ENCODE measurements at regions not wholly inside any gene's neighbourhood (a gene's known extent, or its start where the extent isn't known, plus 50 kb on each side); places are given as distances from the start of the nearest gene placed in this dataset.

- DNase-seq (ENCODE audit: low spot score in 2 of 2), result no peak
- FAIRE-seq, result no peak
These were observed 133.8 kb upstream of the ARHGAP5 start for GRCh38 chr14:31943217-31943799.

DNA sequence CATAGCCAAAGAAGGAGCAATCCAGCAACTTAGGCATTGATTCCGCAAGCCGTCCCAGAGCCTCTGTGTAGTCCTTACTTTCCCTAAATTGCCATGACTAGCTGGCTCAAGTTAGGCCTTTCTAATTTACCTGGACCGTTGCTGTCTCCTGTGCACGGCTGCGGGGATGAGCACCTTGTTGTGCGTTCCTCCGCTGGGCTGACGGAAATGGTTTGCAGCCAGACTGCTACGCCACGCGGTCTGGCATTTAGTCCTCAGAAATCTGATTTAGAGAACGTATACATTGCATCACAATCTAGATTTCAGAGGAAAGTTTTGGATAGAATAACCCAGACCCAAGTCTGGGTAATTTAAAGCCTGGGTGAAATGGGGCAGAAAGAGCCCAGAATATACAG is 133.2 kb upstream of the ARHGAP5 start:
- FAIRE-seq (no peak), DNase-seq (ENCODE audit: low spot score in 2 of 2) (no peak)

DNA sequence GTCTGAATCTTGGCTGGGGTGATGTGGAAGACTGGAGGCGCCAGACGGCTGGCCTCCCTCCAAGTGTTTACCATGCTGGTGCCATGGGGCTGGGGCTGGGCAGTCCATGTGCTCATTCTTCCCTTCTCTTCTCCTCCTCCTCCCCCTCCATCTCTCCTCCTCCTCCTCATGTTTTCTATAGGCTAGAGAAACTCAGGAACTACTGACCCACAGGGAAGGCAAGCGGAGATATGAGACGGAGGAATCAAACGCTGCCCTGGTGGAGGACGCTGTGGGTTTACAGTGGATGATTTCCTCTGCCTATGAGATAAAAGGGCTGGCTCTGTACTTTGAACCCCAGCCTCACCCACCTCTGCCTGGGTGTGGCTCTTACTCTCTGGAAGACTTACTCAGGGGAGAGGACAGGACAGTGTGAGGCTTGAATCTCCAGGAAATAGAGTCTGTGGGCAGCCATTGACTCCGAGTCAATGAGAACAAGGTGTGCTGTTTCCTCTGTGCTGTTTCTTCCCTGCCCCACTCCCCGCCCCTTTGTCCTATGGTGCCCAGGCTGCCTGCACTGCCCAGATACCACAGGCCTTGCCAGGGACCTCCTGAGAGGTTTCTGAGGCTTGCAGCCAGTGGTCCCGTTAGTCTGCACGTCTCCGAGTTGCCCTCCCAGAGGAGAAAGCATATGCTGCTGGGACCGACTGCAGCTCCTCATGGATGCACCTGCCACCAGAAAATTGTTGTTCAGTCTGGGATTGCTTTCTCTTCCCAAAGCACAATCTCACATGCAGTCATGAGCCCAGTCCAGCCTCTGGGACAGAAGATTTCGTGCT is 132.6 kb upstream of the ARHGAP5 start:
- FAIRE-seq (no peak), DNase-seq (ENCODE audit: low spot score in 2 of 2) (no peak)

DNA sequence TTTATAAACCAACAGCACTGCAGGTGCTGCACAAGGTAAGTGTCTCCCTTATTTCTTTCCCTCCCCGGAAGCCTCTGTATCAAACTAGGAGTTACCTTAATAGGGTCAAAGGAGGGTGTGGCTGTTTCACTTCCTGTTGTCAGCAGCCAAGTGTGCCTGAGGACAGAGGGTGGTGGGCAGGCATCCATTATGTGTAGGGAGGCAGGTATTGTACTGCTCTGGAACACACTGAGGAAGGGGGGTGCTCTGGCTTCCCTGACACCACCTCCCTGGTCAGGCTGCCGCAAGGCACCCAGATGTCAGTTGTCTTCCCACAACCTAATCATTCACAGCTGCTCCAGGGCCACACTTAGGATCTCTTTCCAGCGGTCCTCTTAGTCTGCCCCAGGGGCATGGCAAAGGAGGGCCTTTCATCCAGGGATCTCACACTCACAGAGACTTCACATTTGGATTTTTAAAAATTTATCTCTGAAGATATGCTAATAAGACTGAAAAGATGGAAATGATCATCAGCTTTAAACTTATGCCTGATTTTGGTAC is 132.0 kb upstream of the ARHGAP5 start:
- no peak for FAIRE-seq
- no peak for DNase-seq (ENCODE audit: low spot score in 2 of 2)

DNA sequence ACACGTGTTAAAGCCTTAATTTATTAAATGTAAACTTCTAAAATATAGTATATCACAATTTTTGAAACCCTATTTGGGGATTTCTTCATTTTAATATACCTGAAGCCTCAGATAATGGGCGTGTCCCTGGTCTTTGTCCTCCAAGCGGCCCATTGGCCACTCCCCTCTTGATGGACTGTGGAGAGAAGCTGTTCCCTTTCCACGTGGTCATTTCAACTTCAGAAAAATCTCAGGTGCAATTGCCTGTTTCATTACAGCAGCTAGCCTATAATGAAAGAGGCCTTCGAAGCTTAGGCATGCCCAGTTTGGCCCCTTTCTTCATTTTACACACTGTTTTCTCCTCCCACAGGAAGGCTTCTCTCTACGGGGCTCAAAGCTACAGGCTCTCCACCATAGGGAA is 131.4 kb upstream of the ARHGAP5 start:
- no peak for DNase-seq (ENCODE audit: low spot score in 2 of 2)
- FAIRE-seq, result no peak

DNA sequence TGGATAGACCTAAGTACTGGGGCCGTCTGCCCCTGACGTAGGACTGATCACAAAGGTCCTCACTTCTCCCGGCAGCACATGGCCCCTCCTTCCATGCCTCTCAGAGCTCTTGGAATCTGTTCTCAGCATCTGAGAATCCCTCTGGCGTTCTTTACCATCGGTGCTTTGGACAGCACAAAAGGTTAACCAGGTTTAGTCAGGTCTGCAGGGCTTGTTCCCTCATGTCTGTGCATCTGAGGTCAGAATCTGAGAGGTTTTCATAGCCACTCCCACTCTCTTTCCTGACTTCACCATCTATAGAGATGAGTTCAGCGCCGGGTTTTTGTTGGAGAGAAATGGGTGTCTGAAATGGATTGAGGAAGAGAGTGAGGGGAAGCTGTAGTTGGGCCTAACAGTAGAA is 130.0 kb upstream of the ARHGAP5 start:
- DNase-seq (ENCODE audit: low spot score in 2 of 2) (no peak), FAIRE-seq (no peak)

DNA sequence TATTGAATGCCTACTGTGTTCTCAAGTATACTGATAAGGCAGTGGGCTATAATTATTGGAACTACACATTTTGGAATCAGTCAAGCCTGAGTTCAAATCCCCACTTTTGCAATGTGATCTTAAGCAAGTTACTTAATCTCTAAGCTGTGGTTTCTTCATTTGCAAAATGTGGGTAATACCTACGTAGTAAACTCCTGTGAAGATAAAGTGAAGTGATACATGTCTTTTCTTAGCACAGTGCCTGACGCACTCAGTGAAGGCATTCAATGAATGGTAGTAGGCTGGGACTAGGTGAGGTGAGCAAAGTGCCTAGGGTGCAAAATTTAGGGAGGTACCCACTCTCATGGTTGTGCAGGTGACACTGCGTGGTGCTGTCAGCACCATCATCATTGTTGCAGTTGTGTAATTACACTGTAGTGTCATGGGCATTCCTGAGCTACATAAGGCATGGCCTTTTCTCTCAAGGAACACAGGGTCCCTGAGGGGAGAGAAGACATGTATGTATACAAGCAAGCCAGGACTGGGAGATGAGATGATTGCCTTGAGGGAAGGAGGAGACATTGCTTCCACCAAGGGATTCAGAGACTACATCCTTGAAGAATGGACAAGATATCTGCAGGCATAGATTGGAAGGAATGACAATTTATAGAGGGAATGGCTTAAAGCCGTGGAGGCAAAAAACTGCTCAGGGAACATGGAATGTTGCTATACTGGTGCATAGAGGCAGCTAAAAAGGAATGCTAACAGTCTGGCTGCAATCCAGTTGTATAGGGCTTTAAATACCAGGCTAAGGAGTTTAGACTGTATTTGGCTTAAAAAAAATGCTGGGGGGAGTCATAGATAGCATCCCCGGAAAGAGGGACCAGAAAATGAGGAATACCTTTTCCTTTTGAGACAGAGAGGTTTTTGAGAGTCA is 129.2 kb upstream of the ARHGAP5 start:
- no peak for FAIRE-seq
- DNase-seq (ENCODE audit: low spot score in 2 of 2), result no peak

- no peak for DNase-seq (ENCODE audit: low spot score in 2 of 2)
- FAIRE-seq, result no peak
These were observed 127.4 kb upstream of the ARHGAP5 start for GRCh38 chr14:31949709-31950108.

DNA sequence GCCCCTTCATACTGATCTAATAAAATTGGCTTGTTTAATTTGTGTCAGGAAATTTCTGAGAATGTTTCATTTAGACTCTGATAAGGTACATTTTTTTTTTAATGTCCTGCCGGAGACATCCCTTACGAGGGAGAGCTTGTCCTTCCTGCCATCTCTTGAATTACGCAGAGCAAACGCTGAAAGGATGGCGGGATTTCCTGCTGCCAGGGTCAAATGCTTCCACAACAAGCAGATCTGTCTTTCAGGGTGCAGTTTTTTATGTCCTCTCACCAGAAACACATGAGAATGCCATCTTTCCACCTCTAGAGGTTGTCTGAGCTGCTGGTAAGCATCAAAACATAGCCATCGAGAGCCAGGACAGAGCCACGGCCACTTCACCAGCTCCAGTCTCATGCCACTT is 126.8 kb upstream of the ARHGAP5 start:
- FAIRE-seq, result no peak

DNA sequence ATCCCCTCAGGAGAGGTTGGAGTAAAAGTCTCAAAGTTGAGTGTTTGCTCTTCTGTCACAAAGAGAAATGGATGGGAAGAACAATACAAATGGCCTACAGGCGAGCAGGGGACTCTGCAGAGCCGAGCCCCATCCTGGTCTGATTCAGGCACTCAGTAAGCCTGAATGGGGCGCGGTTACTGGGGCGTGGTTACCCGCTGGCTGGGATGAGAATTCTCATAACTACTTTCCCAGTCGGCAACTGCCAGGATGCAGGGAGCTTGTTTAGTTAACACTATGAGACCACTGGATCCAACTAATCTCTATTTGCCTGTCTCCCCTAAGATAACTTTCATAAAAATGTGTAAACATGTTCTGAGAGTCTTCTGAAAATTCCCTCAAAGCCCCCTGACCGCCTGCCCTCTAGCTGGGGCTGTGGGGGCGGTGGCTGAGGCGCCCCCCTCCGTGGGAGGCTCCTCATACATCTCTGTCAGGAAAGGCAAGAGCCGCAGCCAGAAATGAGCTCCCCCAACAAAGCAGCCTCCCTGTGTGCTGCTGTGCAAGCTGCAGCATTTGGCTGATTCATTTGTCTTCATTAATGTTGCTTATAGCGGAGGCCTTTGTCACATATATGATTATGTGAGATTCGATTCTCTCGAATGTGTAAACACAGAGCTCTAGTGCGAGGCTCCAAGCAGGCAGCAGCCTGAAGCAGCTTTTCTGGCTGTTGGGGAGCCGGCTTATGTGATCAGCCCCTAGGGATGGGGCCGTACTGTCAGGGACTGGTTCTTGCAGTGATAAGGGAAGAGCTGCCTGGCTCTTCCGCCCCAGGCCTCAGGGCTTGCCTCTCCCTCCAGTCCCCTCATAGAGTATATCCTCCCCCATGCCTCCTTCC is 126.1 kb upstream of the ARHGAP5 start:
- DNase-seq (ENCODE audit: low spot score in 2 of 2), result no peak
- no peak for FAIRE-seq

More for the DNA sequence above, 126.8 kb upstream of the ARHGAP5 start:
- no peak for DNase-seq (ENCODE audit: low spot score in 2 of 2)

GRCh38 chr14:31951638-31951964 is 125.5 kb upstream of the ARHGAP5 start:
- no peak for DNase-seq (ENCODE audit: low spot score in 2 of 2)
- no peak for FAIRE-seq

GRCh38 chr14:31952573-31952972 is 124.5 kb upstream of the ARHGAP5 start:
- FAIRE-seq (no peak), DNase-seq (ENCODE audit: low spot score in 2 of 2) (no peak)

DNA sequence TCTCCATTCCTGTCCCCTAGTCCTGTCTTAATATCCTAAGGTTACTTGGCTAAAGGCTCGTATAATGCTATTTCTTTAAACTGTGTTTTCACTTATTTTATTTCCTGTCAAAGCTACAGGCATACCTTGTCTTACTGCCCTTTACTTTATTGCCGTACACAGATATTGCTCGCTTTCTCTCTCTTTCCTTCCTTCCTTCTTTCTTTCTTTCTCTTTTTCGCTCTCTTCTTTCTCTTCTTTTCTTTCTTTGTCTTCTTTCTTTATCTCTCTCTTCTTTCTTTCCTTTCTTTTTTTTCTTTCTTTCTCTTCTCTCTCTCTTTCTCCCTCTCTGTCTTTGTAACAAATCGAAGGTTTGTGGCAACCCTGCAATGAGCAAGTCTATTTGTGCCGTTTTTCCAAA is 123.9 kb upstream of the ARHGAP5 start:
- DNase-seq (ENCODE audit: low spot score in 2 of 2) (no peak), FAIRE-seq (no peak)

- FAIRE-seq, result no peak
These were observed 122.1 kb upstream of the ARHGAP5 start for GRCh38 chr14:31954991-31955390.

DNA sequence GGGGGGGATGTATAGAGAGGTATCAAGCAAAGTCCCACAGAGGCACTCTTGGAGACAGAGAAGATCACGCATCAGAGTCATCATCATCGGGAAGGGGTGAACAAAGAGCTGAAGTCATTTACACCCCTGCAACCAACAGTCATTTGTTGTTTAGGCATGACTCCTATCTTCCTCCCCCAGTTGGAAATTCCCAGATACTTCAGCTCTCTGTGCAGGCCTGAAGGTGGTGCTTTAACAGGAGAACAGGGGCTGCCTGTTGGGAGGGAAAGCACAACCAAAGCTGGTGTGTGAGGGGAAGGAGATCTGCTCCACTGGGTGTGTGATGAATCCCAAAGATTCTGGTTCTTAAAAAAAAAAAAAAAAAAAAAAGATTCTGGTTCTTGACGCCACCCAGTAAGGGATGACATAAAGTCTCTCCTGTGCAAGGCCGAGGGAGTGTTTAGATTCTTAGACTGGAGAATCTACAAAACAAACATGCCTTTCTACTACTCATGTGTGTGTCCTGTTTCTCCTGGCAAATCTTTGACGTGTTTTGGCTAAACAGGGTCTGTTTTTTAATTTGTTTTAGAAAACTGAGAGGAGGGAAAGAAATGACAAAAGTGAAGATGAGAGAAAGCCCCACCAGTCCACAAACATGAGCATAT is 121.0 kb upstream of the ARHGAP5 start:
- FAIRE-seq (no peak), DNase-seq (ENCODE audit: low spot score in 2 of 2) (no peak)

More at GRCh38 chr14:31954991-31955390, 122.1 kb upstream of the ARHGAP5 start:
- DNase-seq (ENCODE audit: low spot score in 2 of 2), result no peak

GRCh38 chr14:31957565-31957964 is 119.5 kb upstream of the ARHGAP5 start:
- no peak for FAIRE-seq
- no peak for DNase-seq (ENCODE audit: low spot score in 2 of 2)

DNA sequence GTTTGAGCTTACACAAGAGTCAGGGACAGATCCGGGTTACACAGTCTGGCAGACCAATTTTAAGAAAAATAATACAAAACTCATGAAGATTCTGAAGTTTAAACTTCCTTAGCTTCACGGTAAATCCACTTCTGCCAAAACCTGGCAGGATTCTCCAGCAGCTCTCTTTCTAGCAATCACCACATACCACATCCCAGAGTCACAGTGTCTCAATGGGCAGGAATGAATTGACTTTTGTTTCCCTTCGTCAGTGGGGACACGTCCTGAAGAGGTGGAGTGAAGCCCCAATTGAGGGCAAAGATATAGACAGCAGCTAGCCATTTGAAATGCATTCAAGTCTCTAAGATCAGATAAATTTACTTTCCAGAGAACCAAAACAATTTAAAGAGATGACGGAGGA is 117.1 kb upstream of the ARHGAP5 start:
- FAIRE-seq (no peak), DNase-seq (ENCODE audit: low spot score in 2 of 2) (no peak)

DNA sequence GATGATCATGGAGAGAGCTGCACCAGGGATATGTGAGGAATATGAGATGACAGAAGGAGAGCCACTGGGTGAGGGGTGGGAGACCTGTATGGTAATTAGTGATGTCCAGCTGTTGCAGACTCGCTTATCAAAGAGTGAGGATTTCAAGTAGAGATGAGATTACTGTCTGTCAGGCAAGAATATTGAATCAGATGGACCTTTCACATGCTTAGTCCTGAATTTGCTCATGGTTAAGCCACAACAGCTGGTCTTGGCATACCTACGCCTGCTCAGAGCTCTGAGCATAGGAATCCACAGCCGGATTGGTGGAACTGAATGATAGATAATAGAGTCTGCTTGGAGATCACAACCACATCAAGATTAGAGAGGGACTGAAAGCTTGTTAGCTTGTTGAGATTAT is 115.2 kb upstream of the ARHGAP5 start:
- FAIRE-seq (no peak), DNase-seq (ENCODE audit: low spot score in 2 of 2) (no peak)

DNA sequence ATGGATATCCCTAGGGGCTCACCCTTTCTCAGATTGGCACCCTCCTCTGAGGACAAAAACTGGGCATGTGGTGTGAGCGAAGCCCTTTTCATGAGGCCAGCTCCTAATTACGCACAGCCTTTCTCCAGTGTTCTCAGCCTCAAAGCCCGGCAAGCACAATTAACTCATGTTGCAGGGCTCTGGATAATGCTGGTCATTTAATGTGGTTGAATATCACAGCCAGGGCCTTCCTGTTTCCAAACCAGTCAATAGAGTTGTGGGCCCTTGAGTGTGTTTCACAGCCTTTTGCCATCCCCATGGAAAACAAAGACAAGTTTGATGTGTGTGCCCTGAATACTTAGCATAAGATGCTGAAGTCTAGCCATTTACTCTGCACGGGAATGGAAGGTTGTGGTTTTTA is 114.2 kb upstream of the ARHGAP5 start:
- peak in 1 of 2 donors; percentile 28 for DNase-seq (ENCODE audit: low spot score in 2 of 2)
- no peak for FAIRE-seq

DNA sequence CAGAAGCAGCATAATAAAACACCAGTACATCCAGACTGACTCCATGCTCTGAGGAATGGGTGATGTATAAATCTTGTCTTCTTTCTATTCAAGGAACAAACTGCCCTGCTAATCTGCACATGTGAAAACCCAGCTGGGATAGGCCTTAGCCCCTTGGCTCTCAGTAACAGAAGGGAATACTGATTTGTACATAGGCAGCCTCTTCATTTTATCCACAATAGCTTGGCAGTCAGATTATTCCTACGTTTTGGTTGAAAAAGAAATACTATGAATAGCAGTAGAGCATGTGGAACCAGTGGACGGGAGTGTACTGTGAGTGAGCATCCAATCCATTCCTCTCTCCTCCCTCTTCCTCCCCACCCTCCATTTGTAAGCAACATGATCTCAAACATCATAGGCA is 113.5 kb upstream of the ARHGAP5 start:
- no peak for FAIRE-seq
- no peak for DNase-seq (ENCODE audit: low spot score in 2 of 2)
